ENCODE measurements at regions not wholly inside any gene's neighbourhood (a gene's known extent, or its start where the extent isn't known, plus 50 kb on each side); places are given as distances from the start of the nearest gene placed in this dataset.

- H3K4me3 Mint-ChIP-seq (ENCODE audit: low read depth) = no peak overlapping the region
- H3K9me3 Mint-ChIP-seq (ENCODE audit: low read depth) = no peaks in the 10 kb centered on the region
- no peak overlapping the region for H3K27ac Mint-ChIP-seq
- H3K4me1 Mint-ChIP-seq (ENCODE audit: low read depth) = peaks cover 22% of the 10 kb centered on the region
- H3K27me3 Mint-ChIP-seq = no peaks in the 10 kb centered on the region
- TF ChIP-seq, protein P1, sequence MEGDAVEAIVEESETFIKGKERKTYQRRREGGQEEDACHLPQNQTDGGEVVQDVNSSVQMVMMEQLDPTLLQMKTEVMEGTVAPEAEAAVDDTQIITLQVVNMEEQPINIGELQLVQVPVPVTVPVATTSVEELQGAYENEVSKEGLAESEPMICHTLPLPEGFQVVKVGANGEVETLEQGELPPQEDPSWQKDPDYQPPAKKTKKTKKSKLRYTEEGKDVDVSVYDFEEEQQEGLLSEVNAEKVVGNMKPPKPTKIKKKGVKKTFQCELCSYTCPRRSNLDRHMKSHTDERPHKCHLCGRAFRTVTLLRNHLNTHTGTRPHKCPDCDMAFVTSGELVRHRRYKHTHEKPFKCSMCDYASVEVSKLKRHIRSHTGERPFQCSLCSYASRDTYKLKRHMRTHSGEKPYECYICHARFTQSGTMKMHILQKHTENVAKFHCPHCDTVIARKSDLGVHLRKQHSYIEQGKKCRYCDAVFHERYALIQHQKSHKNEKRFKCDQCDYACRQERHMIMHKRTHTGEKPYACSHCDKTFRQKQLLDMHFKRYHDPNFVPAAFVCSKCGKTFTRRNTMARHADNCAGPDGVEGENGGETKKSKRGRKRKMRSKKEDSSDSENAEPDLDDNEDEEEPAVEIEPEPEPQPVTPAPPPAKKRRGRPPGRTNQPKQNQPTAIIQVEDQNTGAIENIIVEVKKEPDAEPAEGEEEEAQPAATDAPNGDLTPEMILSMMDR (IDR thresholded peaks at IDR 0.05; ENCODE audit: unreplicated experiment) = no peak
- H3K36me3 Mint-ChIP-seq (ENCODE audit: insufficient read depth) = no peaks in the 10 kb centered on the region
- no peak for DNase-seq (ENCODE audit: low spot score, unreplicated experiment)
These were observed 531.2 kb upstream of the ZNF608 start for GRCh38 chr5:125277494-125278154.

DNA sequence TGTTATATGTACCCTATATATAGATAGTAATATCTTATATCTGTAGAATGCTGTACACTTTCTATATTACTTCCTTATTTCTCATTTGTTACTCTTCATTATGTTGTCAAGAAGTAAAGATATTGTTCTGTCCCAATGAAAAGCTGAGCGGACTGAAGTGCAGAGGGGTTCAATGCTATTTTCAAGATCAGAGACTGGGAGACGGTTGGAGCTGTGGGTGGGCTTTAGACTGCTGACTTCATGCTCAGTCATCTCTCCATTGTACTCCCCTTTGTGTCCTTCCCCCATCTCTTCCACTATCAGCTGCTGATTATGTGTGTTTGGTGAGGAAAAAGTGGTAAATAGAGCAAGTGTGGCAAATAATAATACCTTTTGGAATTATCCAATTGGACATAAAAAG lies 532.3 kb upstream of the ZNF608 start:
- Mint-ChIP-seq H3K4me1 (ENCODE audit: low read depth) (peaks cover 15% of the 10 kb centered on the region), H3K27me3 (no peaks in the 10 kb centered on the region), H3K36me3 (ENCODE audit: insufficient read depth) (no peaks in the 10 kb centered on the region), H3K27ac (no peak overlapping the region), H3K9me3 (ENCODE audit: low read depth) (no peaks in the 10 kb centered on the region), H3K4me3 (ENCODE audit: low read depth) (no peak overlapping the region)
- TF ChIP-seq, protein P1 (IDR thresholded peaks at IDR 0.05; ENCODE audit: unreplicated experiment) = no peak
- no peak for DNase-seq (ENCODE audit: low spot score, unreplicated experiment)

DNA sequence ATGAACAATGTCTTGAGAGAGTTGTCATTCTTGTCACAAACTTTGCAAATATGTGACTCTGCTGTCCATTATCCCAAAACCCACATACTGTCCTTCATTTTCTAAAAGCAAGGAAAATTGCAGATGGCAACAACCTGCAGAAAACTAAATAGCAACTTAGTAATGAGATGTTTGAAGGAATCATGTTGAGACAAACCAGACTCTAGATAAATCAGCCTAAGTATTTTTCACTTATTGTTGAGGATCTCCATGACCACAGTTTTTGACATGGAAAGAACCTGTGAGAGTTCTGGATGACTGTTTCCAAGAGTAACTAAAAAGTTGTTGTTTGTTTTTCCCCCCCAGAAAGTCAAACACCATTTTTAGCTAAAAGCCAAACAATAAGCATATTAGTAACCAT lies 535.2 kb upstream of the ZNF608 start:
- no peak overlapping the region for H3K27ac Mint-ChIP-seq

DNA sequence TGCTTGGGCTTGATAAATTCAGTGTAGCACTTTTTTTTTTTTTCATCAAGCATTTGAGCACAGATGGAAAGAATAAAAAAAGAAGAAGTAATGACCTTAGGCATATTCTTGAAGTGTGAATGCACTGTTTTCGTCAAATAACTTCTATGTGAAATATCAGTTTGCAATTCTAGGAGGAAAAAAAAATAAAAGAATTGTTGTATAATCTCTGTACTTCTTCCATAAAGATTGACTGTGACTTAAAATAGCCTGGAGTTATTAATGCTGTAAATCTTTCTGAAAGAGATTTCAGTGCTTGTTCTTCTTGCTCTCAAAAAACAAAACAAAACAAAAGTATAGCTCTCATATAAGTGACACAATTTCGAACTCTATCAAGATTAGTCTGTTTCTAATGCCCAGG lies 536.9 kb upstream of the ZNF608 start:
- H3K27ac Mint-ChIP-seq = no peak overlapping the region
- no peak overlapping the region for H3K4me3 Mint-ChIP-seq (ENCODE audit: low read depth)
- peaks cover 9% of the 10 kb centered on the region for H3K4me1 Mint-ChIP-seq (ENCODE audit: low read depth)
- TF ChIP-seq, protein P1 (IDR thresholded peaks at IDR 0.05; ENCODE audit: unreplicated experiment) = no peak
- H3K36me3 Mint-ChIP-seq (ENCODE audit: insufficient read depth) = no peaks in the 10 kb centered on the region
- no peaks in the 10 kb centered on the region for H3K27me3 Mint-ChIP-seq
- peaks cover 3% of the 10 kb centered on the region for H3K9me3 Mint-ChIP-seq (ENCODE audit: low read depth)
- DNase-seq (ENCODE audit: low spot score, unreplicated experiment) = no peak

More for the DNA sequence above, 535.2 kb upstream of the ZNF608 start:
- DNase-seq (ENCODE audit: low spot score, unreplicated experiment) = no peak
- TF ChIP-seq, protein P1 (IDR thresholded peaks at IDR 0.05; ENCODE audit: unreplicated experiment) = no peak
- Mint-ChIP-seq H3K4me1 (ENCODE audit: low read depth) (peaks cover 9% of the 10 kb centered on the region), H3K27me3 (no peaks in the 10 kb centered on the region), H3K9me3 (ENCODE audit: low read depth) (peaks cover 3% of the 10 kb centered on the region), H3K4me3 (ENCODE audit: low read depth) (no peak overlapping the region), H3K36me3 (ENCODE audit: insufficient read depth) (no peaks in the 10 kb centered on the region)

DNA sequence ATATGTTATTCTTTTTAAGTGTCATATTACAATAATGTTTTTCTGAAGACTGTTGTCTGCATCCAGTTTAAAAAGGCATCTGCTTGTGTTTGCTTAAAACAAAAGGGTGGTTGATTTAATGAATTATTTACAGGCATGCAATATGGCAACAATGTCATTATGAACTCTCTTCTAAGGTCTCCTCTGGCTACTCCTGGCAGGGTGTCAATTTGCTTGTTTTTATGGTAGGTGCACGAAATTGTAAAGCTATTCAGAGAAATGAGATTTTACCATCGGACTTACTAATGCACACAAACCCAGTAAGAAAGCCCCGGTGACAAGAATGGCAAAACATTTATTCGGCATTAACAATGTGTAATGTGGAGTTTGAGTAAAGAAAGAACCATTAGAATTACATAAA lies 539.8 kb upstream of the ZNF608 start:
- no peak overlapping the region for H3K27ac Mint-ChIP-seq
- H3K4me3 Mint-ChIP-seq (ENCODE audit: low read depth) = no peak overlapping the region
- no peaks in the 10 kb centered on the region for H3K36me3 Mint-ChIP-seq (ENCODE audit: insufficient read depth)
- peaks cover 3% of the 10 kb centered on the region for H3K9me3 Mint-ChIP-seq (ENCODE audit: low read depth)
- TF ChIP-seq, protein P1 (IDR thresholded peaks at IDR 0.05; ENCODE audit: unreplicated experiment) = no peak
- H3K4me1 Mint-ChIP-seq (ENCODE audit: low read depth) = peaks cover 5% of the 10 kb centered on the region
- DNase-seq (ENCODE audit: low spot score, unreplicated experiment) = no peak
- H3K27me3 Mint-ChIP-seq = no peaks in the 10 kb centered on the region
